GM12874 (cell line): ENCODE measurements at regions not wholly inside any gene's neighbourhood (a gene's known extent, or its start where the extent isn't known, plus 50 kb on each side); places are given as distances from the start of the nearest gene placed in this dataset.

Experiments used
- CTCF ChIP-seq: IDR thresholded peaks from 2 replicates; pipeline ENCODE4 v1.5.1; 2011; ENCODE audit warnings: low read depth, mild to moderate bottlenecking, control low read depth, low read length, moderate library complexity; ENCODE audit not compliant: insufficient read depth

- TF ChIP-seq CTCF = no peak
Observed at GRCh38 chr14:53214384-53214783, 61.3 kb upstream of the DDHD1 start.

- TF ChIP-seq CTCF = no peak
Observed at GRCh38 chr14:53213761-53214160, 60.6 kb upstream of the DDHD1 start.

GRCh38 chr14:53209370-53209769 lies 56.2 kb upstream of the DDHD1 start:
- TF ChIP-seq CTCF = no peak
